Astrocyte (in vitro differentiated cells and primary cell): ENCODE measurements at regions not wholly inside any gene's neighbourhood (a gene's known extent, or its start where the extent isn't known, plus 50 kb on each side); places are given as distances from the start of the nearest gene placed in this dataset.

ENCODE experiments used
- EZH2 ChIP-seq: IDR thresholded peaks from 2 replicates; pipeline ENCODE4 v1.6.1; 2012; ENCODE audit warnings: mild to moderate bottlenecking, low read length, inconsistent platforms; ENCODE audit not compliant: insufficient read depth
- TF ChIP-seq, protein P1 (sequence below): IDR thresholded peaks from 2 replicates; pipeline ENCODE4 v1.5.1; 2011; ENCODE audit warnings: low read depth, mild to moderate bottlenecking, inconsistent platforms, low read length, moderate library complexity; ENCODE audit not compliant: insufficient read depth

DNA sequence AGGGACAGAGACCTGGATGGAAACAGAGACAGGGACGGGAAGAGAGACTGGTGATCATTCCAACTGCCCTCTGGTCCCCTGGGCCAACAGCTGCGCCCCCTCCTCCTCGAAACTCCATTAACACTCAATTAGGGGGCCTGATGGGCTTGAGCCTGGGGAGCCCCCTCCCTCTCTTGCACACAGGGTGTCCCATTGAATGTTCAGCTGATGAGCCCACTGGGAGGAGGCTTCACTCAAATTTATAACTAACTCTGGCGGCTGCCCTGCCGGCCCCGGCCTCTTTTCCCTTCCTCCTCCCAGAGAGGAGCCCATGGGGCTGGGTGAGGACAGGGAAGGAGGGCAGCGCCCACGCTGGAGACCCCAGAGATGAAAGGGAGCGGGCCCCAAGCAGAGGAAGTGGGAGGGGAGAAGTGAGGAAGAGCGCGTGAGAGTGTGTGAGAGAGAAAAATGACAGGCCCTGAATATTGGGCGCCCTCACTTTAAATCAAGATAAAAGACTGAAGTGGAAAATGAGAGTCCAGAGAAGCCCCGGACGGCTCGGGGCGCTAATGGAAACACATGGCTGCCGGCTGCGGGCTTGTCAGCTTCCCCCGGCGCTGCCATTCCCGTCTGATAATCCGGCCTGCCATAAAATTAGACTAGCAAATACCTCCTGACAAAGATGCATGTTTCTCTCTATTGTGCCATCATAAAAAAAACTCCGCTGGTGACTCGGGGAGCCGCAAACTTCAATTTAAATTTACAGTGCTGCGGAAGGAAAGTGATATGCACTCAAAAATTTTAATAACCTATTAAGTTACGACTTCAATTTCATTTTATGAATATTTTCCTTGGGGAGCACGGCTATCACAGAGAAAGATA lies 58.0 kb upstream of the PAX2 start:
- TF ChIP-seq, protein P1, sequence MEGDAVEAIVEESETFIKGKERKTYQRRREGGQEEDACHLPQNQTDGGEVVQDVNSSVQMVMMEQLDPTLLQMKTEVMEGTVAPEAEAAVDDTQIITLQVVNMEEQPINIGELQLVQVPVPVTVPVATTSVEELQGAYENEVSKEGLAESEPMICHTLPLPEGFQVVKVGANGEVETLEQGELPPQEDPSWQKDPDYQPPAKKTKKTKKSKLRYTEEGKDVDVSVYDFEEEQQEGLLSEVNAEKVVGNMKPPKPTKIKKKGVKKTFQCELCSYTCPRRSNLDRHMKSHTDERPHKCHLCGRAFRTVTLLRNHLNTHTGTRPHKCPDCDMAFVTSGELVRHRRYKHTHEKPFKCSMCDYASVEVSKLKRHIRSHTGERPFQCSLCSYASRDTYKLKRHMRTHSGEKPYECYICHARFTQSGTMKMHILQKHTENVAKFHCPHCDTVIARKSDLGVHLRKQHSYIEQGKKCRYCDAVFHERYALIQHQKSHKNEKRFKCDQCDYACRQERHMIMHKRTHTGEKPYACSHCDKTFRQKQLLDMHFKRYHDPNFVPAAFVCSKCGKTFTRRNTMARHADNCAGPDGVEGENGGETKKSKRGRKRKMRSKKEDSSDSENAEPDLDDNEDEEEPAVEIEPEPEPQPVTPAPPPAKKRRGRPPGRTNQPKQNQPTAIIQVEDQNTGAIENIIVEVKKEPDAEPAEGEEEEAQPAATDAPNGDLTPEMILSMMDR, result no peak
- no peak for TF ChIP-seq EZH2
